Loucy (cell line): ENCODE measurements at regions not wholly inside any gene's neighbourhood (a gene's known extent, or its start where the extent isn't known, plus 50 kb on each side); places are given as distances from the start of the nearest gene placed in this dataset.

Experiments used
- H2AFZ ChIP-seq: fragments of 200-600 bp; sonication (generic); 2 replicates; pipeline ENCODE4 v1.6.0; 2016; ENCODE audit warnings: antibody characterized with exemption, mild to moderate bottlenecking, low read length, moderate library complexity
- H3F3A ChIP-seq: fragments of 200-600 bp; 2 replicates; pipeline ENCODE4 v1.6.0; 2016; ENCODE audit warnings: antibody characterized with exemption, low read depth, mild to moderate bottlenecking
- H3K27me3 ChIP-seq: fragments of 200-600 bp; sonication (generic); 2 replicates; pipeline ENCODE4 v1.6.1; 2014; ENCODE audit warnings: low read length, mild to moderate bottlenecking; ENCODE audit not compliant: insufficient read depth, poor library complexity, severe bottlenecking
- H3K36me3 ChIP-seq: fragments of 200-600 bp; sonication (generic); 2 replicates; pipeline ENCODE4 v1.6.1; 2016; ENCODE audit warnings: low read length; ENCODE audit not compliant: insufficient read depth
- H3K4me1 ChIP-seq: fragments of 200-600 bp; sonication (generic); 2 replicates; pipeline ENCODE4 v1.5.1; 2014; ENCODE audit warnings: low read length, mild to moderate bottlenecking; ENCODE audit not compliant: insufficient read depth, poor library complexity, severe bottlenecking
- H3K4me2 ChIP-seq: fragments of 200-600 bp; sonication (generic); 2 replicates; pipeline ENCODE4 v1.6.0; 2014; ENCODE audit warnings: antibody characterized with exemption, low read length, low read depth, mild to moderate bottlenecking; ENCODE audit not compliant: poor library complexity, severe bottlenecking
- H3K4me3 ChIP-seq: fragments of 200-600 bp; sonication (generic); 2 replicates; pipeline ENCODE4 v1.5.1; 2014; ENCODE audit warnings: low read length, mild to moderate bottlenecking, mixed read lengths; ENCODE audit not compliant: poor library complexity, severe bottlenecking
- H3K79me2 ChIP-seq: fragments of 200-600 bp; sonication (generic); 2 replicates; pipeline ENCODE4 v1.6.1; 2014; ENCODE audit warnings: low read length; ENCODE audit not compliant: insufficient read depth
- H3K9ac ChIP-seq: fragments of 200-600 bp; sonication (generic); 2 replicates; pipeline ENCODE4 v1.6.0; 2014; ENCODE audit warnings: mild to moderate bottlenecking, low read depth, low read length, moderate library complexity; ENCODE audit not compliant: poor library complexity, severe bottlenecking
- H3K9me2 ChIP-seq: fragments of 200-600 bp; sonication (generic); replicated peaks from 2 replicates; pipeline ENCODE4 v1.6.1; 2016; ENCODE audit warnings: low read depth, low read length, mixed read lengths
- H3K9me3 ChIP-seq: fragments of 200-600 bp; sonication (generic); 2 replicates; pipeline ENCODE4 v1.6.1; 2014; ENCODE audit warnings: mild to moderate bottlenecking, antibody characterized with exemption, low read length, low read depth; ENCODE audit not compliant: insufficient read depth
- H4K20me1 ChIP-seq: fragments of 200-600 bp; sonication (generic); 2 replicates; pipeline ENCODE4 v1.6.0; 2014; ENCODE audit warnings: antibody characterized with exemption, low read length, mild to moderate bottlenecking; ENCODE audit not compliant: insufficient read depth, poor library complexity, severe bottlenecking
- CTCF ChIP-seq: fragments of 200-600 bp; sonication (generic); conservative IDR thresholded peaks from 2 replicates; pipeline ENCODE4 v1.5.1; 2014; ENCODE audit warnings: mild to moderate bottlenecking, antibody characterized with exemption, low read length
- EZH2phosphoT487 ChIP-seq: fragments of 200-600 bp; IDR thresholded peaks from 2 replicates; pipeline ENCODE4 v1.6.1; 2018; ENCODE audit warnings: antibody characterized with exemption, mild to moderate bottlenecking, moderate library complexity, borderline replicate concordance

GRCh38 chr17:53313746-53314145, 509.0 kb upstream of the KIF2B start:
- TF ChIP-seq EZH2phosphoT487 (no peak), CTCF (no peak)
- Histone ChIP-seq H3K36me3 (no peaks in the 10 kb centered on the region), H2AFZ (no peak overlapping the region), H3K4me3 (no peak overlapping the region), H3K9ac (no peak overlapping the region), H3K27me3 (no peaks in the 10 kb centered on the region), H3K9me2 (no peaks in the 10 kb centered on the region), H3K4me1 (no peaks in the 10 kb centered on the region), H3K4me2 (no peak overlapping the region), H3F3A (no peaks in the 10 kb centered on the region), H4K20me1 (no peaks in the 10 kb centered on the region), H3K9me3 (0 out of 2 replicates have a peak, but pooled peaks cover under 1% of the 10 kb centered on the region), H3K79me2 (no peaks in the 10 kb centered on the region)

GRCh38 chr17:53278466-53278865, 544.3 kb upstream of the KIF2B start:
- TF ChIP-seq CTCF = no peak
- TF ChIP-seq EZH2phosphoT487 = no peak
- Histone ChIP-seq H3K36me3 (no peaks in the 10 kb centered on the region), H3F3A (no peaks in the 10 kb centered on the region), H3K79me2 (no peaks in the 10 kb centered on the region), H3K9me3 (no peaks in the 10 kb centered on the region), H2AFZ (no peak overlapping the region), H3K4me1 (no peaks in the 10 kb centered on the region), H3K4me2 (no peak overlapping the region), H3K4me3 (no peak overlapping the region), H3K27me3 (no peaks in the 10 kb centered on the region), H4K20me1 (no peaks in the 10 kb centered on the region), H3K9ac (no peak overlapping the region), H3K9me2 (no peaks in the 10 kb centered on the region)

GRCh38 chr17:53273126-53273525, 549.6 kb upstream of the KIF2B start:
- H3K4me2 ChIP-seq = no peak overlapping the region

More at GRCh38 chr17:53273126-53273525, 549.6 kb upstream of the KIF2B start:
- Histone ChIP-seq H3K4me3 (no peak overlapping the region), H3K9me3 (no peaks in the 10 kb centered on the region), H3K9me2 (no peaks in the 10 kb centered on the region), H3F3A (no peaks in the 10 kb centered on the region), H3K9ac (no peak overlapping the region), H3K4me1 (no peaks in the 10 kb centered on the region), H3K79me2 (no peaks in the 10 kb centered on the region), H3K27me3 (no peaks in the 10 kb centered on the region), H4K20me1 (no peaks in the 10 kb centered on the region), H3K36me3 (no peaks in the 10 kb centered on the region), H2AFZ (no peak overlapping the region)
- TF ChIP-seq EZH2phosphoT487 (no peak), CTCF (no peak)
